Upper lobe of left lung (tissue), 4 donors: ENCODE measurements at regions not wholly inside any gene's neighbourhood (a gene's known extent, or its start where the extent isn't known, plus 50 kb on each side); places are given as distances from the start of the nearest gene placed in this dataset.

Source experiments
- EP300 ChIP-seq, 4 donors: sonication (generic); formaldehyde crosslinking; IDR thresholded peaks; one replicate each; pipeline ENCODE4 v1.5.1; 2017; ENCODE audit warnings: antibody characterized with exemption in 4 of 4, control low read depth in 2 of 4
- POLR2A ChIP-seq, 4 donors: fragments of 450-650 bp; IDR thresholded peaks; one replicate each; pipeline ENCODE4 v1.5.1; 2016 to 2017; ENCODE audit warnings: antibody characterized with exemption in 4 of 4, mild to moderate bottlenecking in 2 of 4
- POLR2AphosphoS5 ChIP-seq, 2 donors: sonication (generic); formaldehyde crosslinking; IDR thresholded peaks; one replicate each; pipeline ENCODE4 v1.5.1; 2017; ENCODE audit warnings: antibody characterized with exemption in 2 of 2
- TF ChIP-seq, protein P1 (sequence below), 6 experiments: fragments of 450-650 bp in 4 of 6; fragments of 200-600 bp in 2 of 6; sonication (generic) in 2 of 6; IDR thresholded peaks; one replicate each; pipeline ENCODE4 v1.5.1; 2016 to 2019; ENCODE audit warnings: antibody characterized with exemption in 6 of 6

GRCh38 chr4:148717988-148718387 is 275.8 kb upstream of the NR3C2 start:
- TF ChIP-seq POLR2A (IDR thresholded peaks at IDR 0.05) (no peak), EP300 (IDR thresholded peaks at IDR 0.05) (no peak), POLR2AphosphoS5 (IDR thresholded peaks at IDR 0.05) (no peak)
- TF ChIP-seq, protein P1, sequence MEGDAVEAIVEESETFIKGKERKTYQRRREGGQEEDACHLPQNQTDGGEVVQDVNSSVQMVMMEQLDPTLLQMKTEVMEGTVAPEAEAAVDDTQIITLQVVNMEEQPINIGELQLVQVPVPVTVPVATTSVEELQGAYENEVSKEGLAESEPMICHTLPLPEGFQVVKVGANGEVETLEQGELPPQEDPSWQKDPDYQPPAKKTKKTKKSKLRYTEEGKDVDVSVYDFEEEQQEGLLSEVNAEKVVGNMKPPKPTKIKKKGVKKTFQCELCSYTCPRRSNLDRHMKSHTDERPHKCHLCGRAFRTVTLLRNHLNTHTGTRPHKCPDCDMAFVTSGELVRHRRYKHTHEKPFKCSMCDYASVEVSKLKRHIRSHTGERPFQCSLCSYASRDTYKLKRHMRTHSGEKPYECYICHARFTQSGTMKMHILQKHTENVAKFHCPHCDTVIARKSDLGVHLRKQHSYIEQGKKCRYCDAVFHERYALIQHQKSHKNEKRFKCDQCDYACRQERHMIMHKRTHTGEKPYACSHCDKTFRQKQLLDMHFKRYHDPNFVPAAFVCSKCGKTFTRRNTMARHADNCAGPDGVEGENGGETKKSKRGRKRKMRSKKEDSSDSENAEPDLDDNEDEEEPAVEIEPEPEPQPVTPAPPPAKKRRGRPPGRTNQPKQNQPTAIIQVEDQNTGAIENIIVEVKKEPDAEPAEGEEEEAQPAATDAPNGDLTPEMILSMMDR (IDR thresholded peaks at IDR 0.05) = no peak
